HG03066 (cell line): ENCODE measurements at regions not wholly inside any gene's neighbourhood (a gene's known extent, or its start where the extent isn't known, plus 50 kb on each side); places are given as distances from the start of the nearest gene placed in this dataset.

ENCODE experiments used
- ATAC-seq: cut with Tn5 transposase; IDR thresholded peaks from one replicate; pipeline ENCODE4 v1.9.1; 2021; ENCODE audit warnings: low read depth; ENCODE audit not compliant: unreplicated experiment

DNA sequence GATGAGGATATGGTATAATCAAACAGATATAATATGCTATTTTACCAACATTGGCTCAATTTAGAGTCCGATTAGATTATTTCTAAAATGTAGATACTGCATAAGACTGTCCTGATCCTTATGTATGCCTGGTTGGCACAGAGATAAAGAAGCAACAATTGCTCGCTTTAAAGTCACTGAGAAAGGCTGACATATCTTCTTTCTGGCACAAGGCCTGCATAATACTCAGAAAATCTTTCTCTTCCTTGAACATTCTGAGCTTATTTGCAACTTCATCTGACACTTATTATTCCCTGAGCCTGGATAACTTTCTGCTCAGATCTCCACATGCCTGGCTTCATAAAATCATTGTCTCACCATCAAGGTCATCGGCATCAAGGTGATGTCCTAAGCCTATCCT is 219.3 kb upstream of the CDH9 start:
- ATAC-seq: no peak

GRCh38 chr5:27252911-27253310 is 214.5 kb upstream of the CDH9 start:
- no peak for ATAC-seq

GRCh38 chr5:27242258-27242626 is 203.9 kb upstream of the CDH9 start:
- ATAC-seq: no peak

DNA sequence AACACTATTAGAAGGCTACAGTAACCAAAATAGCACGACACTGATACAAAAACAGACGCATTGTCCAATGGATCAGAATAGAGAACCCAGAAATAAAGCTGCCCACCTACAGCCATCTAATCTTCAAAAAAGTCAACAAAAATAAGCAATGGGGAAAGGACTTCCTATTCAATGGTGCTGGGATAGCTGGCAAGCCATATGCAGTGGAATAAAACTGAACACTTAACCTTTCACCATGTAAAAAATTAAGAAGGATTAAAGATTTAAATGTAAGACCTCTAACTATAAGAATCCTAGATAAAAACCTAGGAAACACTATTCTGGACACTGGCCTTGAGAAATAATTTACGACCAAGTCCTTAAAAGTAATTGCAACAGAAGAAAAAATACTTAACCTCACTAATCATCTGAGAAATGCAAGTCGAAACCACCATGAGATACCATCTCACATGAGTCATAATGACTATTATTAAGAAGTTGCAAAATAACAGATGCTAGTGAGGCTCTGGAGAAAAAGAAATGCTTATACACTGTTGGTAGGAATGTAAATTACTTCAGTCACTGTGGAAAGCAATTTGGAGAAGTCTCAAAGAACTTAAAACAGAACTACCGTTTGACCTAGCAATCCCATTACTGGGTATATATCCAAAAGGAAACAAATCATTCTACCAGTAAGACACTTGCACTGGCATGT is 203.3 kb upstream of the CDH9 start:
- no peak for ATAC-seq

- ATAC-seq: no peak
Measured at GRCh38 chr5:27240791-27241190, 202.4 kb upstream of the CDH9 start.

- ATAC-seq: no peak
Measured at GRCh38 chr5:27234916-27235315, 196.5 kb upstream of the CDH9 start.

- ATAC-seq: no peak
Measured at GRCh38 chr5:27221410-27221809, 183.0 kb upstream of the CDH9 start.

DNA sequence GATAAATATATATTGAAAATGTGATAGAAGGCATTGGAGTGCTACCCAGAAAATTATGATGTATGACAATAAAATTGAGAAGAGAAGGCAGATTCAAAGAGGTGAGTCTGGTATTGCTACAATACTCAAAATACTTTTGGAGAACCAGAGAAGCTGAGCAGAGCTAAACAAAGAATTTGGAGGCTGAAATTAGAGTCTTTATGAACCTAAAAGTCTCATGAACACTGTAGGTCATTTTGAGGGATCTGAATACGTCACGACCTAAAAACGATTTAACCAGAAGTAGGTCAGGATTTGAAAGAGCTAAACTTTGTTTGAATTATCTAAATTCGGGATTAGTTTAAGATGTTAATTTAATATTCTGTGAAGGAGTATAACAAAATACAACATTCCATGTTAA is 182.4 kb upstream of the CDH9 start:
- no peak for ATAC-seq

GRCh38 chr5:27217977-27218376 is 179.6 kb upstream of the CDH9 start:
- no peak for ATAC-seq

- ATAC-seq: no peak
Measured at GRCh38 chr5:27217155-27217956, 179.0 kb upstream of the CDH9 start.

- ATAC-seq: no peak
Measured at GRCh38 chr5:27216367-27216950, 178.1 kb upstream of the CDH9 start.

DNA sequence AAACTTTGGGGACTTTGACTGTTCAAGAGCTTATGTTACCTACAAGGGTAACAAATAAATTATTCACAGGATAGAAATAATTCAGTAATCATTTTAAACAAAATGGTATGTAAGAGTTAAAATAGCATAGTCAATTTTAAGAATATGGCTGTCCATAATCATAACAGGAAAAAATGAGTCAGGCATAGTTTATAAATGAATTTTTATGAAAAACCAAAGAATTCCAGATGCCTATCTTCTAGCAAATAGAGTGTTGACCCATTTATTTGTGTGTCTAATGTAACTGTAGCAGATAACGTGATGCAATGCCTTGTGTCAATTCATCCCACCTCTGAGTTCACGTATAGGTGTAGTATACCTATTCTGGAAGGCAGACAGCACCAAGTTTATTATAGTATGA is 169.7 kb upstream of the CDH9 start:
- no peak for ATAC-seq

DNA sequence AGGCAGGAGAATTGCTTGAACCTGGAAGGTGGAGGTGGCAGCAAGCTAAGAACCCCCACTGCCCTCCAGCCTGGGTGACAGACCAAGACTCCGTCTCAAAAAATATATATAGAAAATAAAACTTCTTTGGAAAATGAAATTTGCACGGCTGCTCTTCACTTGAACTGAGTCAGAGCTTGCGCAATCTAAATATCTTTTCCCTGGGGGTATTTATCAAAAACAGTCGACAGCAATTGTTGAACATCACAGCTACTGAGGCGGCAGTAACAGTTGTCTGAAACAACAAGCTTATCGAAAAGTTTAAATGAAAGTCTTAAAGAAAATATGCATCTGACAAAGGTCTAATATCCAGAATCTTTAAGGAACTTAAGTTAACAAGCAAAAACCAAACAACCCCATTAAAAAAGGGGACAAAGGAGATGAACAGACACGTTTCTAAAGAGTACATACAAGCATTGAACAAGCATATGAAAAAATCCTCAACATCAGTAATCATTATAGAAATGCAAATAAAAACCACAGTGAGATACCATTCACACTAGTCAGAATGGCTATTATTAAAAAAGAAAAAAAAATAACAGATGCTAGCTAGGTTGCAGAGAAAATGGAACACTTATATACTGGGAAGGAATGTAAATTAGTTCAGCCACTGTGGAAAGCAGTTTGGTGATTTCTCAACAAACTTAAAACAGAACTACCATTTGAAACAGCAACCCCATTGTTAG is 153.6 kb upstream of the CDH9 start:
- no peak for ATAC-seq

GRCh38 chr5:27172693-27173092 is 134.3 kb upstream of the CDH9 start:
- ATAC-seq: no peak

DNA sequence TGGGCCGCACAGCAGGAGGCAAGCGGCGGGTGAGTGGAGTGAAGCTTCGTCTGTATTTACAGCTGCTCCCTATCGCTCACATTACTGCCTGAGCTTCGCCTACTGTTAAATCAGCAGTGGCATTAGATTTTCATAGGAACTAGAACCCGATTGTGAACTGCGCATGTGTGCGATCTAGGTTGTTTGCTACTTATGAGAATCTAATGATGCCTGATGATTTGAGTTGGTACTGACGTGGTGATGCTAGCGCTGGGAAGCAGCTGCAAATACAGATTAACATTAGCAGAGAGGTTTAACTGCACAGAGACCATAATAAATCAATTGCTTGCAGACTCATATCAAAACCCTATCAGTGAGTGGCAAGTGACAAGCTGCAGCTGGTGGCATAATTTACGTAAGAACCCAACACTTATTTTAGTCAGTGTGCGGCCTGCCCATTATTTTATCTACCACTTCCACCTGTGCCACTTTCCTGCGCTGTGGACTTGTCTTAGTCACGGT is 133.4 kb upstream of the CDH9 start:
- ATAC-seq: no peak

- ATAC-seq: no peak
Measured at GRCh38 chr5:27158775-27159174, 120.4 kb upstream of the CDH9 start.

DNA sequence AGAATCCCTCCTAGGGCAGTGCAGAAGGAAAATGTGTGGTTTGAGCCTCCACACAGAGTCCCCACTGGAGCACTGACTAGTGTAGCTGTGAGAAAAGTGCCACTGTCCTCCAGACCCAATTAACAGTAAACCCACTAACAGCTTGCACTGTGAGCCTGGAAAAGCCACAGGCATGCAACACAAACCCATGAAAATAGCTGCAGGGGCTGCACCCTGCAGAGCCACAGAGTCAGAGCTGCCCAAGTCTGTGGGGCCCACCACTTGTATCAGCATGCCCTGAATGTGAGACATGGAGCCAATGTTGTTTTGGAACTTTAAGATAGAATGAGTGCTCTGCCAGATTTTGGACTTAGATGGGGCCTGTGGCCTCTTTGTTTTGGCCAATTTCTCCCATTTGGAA is 119.8 kb upstream of the CDH9 start:
- ATAC-seq: no peak

GRCh38 chr5:27144456-27144855 is 106.1 kb upstream of the CDH9 start:
- no peak for ATAC-seq

- no peak for ATAC-seq
Measured at GRCh38 chr5:27140831-27141230, 102.4 kb upstream of the CDH9 start.

DNA sequence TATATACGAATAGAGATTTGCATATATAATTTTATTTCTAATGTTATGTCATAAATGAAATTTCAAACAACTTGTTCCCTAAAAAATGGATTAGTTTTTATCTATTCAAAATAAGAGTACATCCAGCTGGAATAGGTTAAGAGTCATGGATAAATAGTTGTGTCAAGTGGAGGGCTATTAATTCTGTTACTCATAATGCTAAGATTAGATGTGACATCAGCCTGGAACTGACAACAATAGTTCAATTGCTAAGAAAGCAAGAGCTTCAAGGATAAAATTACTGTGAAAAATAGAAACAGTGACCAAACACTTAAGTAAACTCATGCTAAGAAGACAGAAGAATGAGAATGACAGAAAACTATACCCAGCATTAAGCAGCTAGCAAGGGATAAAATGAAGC is 92.2 kb upstream of the CDH9 start:
- ATAC-seq: no peak

GRCh38 chr5:27129926-27130325 is 91.5 kb upstream of the CDH9 start:
- ATAC-seq: no peak
